ENCODE measurements at regions not wholly inside any gene's neighbourhood (a gene's known extent, or its start where the extent isn't known, plus 50 kb on each side); places are given as distances from the start of the nearest gene placed in this dataset.

GRCh38 chr20:6502999-6503398 lies 264.5 kb upstream of the BMP2 start:
- Histone ChIP-seq H3K9me3 (ENCODE audit: control insufficient read depth in 4 of 4, low read length in 3 of 4) (no peaks in the 10 kb centered on the region), H3K9ac (ENCODE audit: low read depth in 1 of 2, low read length in 2 of 2) (no peak overlapping the region), H3K4me3 (ENCODE audit: low read depth in 1 of 3, low read length in 3 of 3) (no peak overlapping the region), H3K4me1 (ENCODE audit: control insufficient read depth in 4 of 4, insufficient read depth in 4 of 4, low read length in 3 of 4) (no peaks in the 10 kb centered on the region), H3K36me3 (ENCODE audit: control insufficient read depth in 4 of 4, insufficient read depth in 3 of 4, low read depth in 1 of 4, low read length in 3 of 4) (no peaks in the 10 kb centered on the region), H3K27me3 (ENCODE audit: control insufficient read depth in 4 of 4, insufficient read depth in 4 of 4, low read length in 3 of 4) (peaks cover 0 to 6% (median 0%) of the 10 kb centered on the region in 4 donors), H3K27ac (ENCODE audit: low read depth in 1 of 2, low read length in 2 of 2) (no peak overlapping the region)
- 75% methylated on average over 2 of the region's 2 CpGs for WGBS
- no peak for DNase-seq (ENCODE audit: low spot score)
- no peak for TF ChIP-seq SP1 (IDR thresholded peaks at IDR 0.05)
- no peak for TF ChIP-seq CTCF (IDR thresholded peaks at IDR 0.05; ENCODE audit: low read depth, low read length, missing input control)
- TF ChIP-seq NR2F2 (IDR thresholded peaks at IDR 0.05), result no peak
- no peak for TF ChIP-seq YY1 (IDR thresholded peaks at IDR 0.05)
- no peak for TF ChIP-seq RAD21 (IDR thresholded peaks at IDR 0.05)
- no peak for TF ChIP-seq HNF4A (conservative IDR thresholded peaks at IDR 0.05)
- no peak for TF ChIP-seq REST (IDR thresholded peaks at IDR 0.05)

- H3K27me3 ChIP-seq (ENCODE audit: control insufficient read depth in 4 of 4, insufficient read depth in 4 of 4, low read length in 3 of 4), result peaks cover 0 to 6% (median 0%) of the 10 kb centered on the region in 4 donors
- WGBS, result 59% methylated on average over 2 of the region's 2 CpGs
Measured at GRCh38 chr20:6502219-6502618, 265.3 kb upstream of the BMP2 start.

More at GRCh38 chr20:6502219-6502618, 265.3 kb upstream of the BMP2 start:
- Histone ChIP-seq H3K4me1 (ENCODE audit: control insufficient read depth in 4 of 4, insufficient read depth in 4 of 4, low read length in 3 of 4) (no peaks in the 10 kb centered on the region), H3K36me3 (ENCODE audit: control insufficient read depth in 4 of 4, insufficient read depth in 3 of 4, low read depth in 1 of 4, low read length in 3 of 4) (no peaks in the 10 kb centered on the region), H3K9me3 (ENCODE audit: control insufficient read depth in 4 of 4, low read length in 3 of 4) (no peaks in the 10 kb centered on the region), H3K4me3 (ENCODE audit: low read depth in 1 of 3, low read length in 3 of 3) (no peak overlapping the region), H3K9ac (ENCODE audit: low read depth in 1 of 2, low read length in 2 of 2) (no peak overlapping the region), H3K27ac (ENCODE audit: low read depth in 1 of 2, low read length in 2 of 2) (no peak overlapping the region)
- no peak for DNase-seq (ENCODE audit: low spot score)
- TF ChIP-seq REST (IDR thresholded peaks at IDR 0.05) (no peak), ZBTB33 (IDR thresholded peaks at IDR 0.05) (no peak), CTCF (IDR thresholded peaks at IDR 0.05; ENCODE audit: low read depth, low read length, missing input control) (no peak), EGR1 (IDR thresholded peaks at IDR 0.05; ENCODE audit: low read depth in 2 of 2) (no peak), TAF1 (conservative IDR thresholded peaks at IDR 0.05) (no peak), FOXA1 (IDR thresholded peaks at IDR 0.05) (no peak), RAD21 (IDR thresholded peaks at IDR 0.05) (no peak), ATF3 (IDR thresholded peaks at IDR 0.05) (no peak), JUND (IDR thresholded peaks at IDR 0.05) (no peak), RXRA (IDR thresholded peaks at IDR 0.05) (no peak), FOXA2 (IDR thresholded peaks at IDR 0.05) (no peak), GABPA (IDR thresholded peaks at IDR 0.05 in 1 of 2, conservative IDR thresholded peaks at IDR 0.05 in 1 of 2) (no peak)
